ENCODE measurements at regions not wholly inside any gene's neighbourhood (a gene's known extent, or its start where the extent isn't known, plus 50 kb on each side); places are given as distances from the start of the nearest gene placed in this dataset.
"Not testable (repeated sequence)": the region's sequence is repeated elsewhere in the genome, so short reads cannot be mapped to it uniquely, and the experiment has no call there.

DNA sequence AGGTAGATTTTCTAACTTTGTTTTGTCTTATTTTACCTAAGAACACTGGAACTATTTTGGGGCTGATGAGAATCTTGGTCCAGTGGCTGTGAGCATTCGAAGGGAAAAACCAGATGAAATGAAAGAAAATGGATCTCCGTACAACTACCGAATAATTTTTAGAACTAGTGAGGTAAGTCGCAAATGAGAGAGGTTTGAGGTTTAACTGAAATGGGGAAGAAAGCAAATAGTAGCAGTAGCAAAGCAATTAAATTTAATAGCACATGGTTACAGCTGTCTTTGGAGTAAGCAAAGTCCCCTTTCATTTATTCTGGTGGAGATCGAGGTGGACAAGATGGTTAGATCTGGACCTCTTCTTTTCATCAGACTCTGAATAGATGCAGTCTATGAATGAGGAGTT, 313.5 kb upstream of the RGS6 start:
- DNase-seq = no peak

DNA sequence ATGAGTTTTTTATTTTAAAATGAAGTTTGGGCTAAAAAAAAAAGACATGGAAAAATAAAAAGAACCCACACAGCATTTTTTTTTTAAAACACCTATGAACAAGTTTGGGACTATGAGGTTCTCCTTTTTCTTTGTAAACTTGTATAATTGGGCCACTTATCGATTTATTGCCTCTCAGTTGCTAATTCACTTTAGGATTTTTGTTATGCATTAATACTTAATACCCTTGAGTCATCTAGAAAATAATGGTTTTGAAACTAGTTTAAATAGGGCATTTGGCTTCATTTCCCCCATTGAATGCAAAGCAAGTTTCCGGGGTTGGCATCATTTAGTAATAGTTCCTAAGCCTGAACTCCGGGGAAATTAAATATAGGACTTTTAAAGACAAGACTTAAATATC, 312.8 kb upstream of the RGS6 start:
- no peak for DNase-seq

DNA sequence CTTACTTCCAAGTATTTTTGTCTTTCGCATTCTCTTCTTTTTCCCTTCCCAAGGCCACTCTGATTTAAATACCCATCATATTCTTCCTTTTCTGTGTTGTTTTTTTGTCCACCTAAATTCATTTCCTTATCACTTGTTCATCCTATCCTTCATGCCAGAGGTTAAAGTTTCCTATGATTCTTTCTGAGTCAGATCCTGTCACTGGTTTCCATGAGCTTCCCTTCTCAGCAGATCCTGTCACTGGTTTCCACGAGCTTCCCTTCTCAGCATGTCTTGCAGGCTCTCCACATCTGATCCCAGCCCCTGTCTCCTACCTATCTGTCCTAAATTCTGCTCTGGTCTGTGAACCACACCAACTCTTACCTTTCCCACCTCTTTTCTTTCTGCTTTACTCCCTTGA, 311.8 kb upstream of the RGS6 start:
- DNase-seq = peak; percentile 74

DNA sequence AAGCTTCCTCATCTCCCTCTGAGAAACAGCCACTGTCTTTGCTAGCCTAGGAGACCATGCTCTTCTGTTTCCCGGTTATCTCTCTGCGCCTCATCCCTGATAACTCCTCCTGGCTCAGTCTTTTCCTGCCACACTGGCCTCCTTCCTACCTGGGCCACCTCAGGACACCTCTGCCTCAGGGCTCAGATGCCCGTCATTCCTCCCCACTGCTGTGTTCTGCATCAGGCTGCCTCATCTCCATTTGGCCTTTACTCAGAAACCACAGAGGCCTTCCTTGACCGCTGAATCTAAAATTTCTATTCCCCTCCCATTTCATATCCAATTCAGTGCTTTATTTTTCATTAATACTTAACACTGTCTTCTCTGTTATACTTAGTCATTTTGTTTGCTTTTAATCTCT, 311.0 kb upstream of the RGS6 start:
- DNase-seq = peak; percentile 41

- DNase-seq = no peak
Observed at GRCh38 chr14:71621980-71622605, 310.1 kb upstream of the RGS6 start.

- no peak for DNase-seq
Observed at GRCh38 chr14:71623939-71624338, 308.3 kb upstream of the RGS6 start.

DNA sequence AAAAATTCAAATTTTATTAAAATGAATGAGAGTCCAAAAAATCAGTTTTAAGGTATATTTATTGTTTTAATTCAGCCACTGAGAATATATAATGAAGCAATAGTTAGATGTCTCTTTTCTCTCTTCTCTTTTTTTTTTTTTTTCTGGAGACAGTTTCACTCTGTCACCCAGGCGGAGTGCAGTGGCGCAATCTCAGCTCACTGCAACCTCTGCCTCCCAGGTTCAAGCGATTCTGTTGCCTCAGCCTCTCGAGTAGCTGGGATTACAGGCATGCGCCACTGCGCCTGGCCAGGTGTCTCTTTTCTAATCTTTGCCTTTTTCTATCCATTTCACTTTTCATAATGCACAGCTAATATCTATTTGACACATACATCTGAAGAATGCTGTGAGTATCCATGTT, 307.1 kb upstream of the RGS6 start:
- DNase-seq = no peak

- DNase-seq = no peak
Observed at GRCh38 chr14:71625891-71626701, 306.1 kb upstream of the RGS6 start.

- DNase-seq = no peak
Observed at GRCh38 chr14:71628433-71628832, 303.8 kb upstream of the RGS6 start.

- DNase-seq = no peak
Observed at GRCh38 chr14:71629250-71629649, 303.0 kb upstream of the RGS6 start.

- DNase-seq = no peak
Observed at GRCh38 chr14:71629765-71630492, 302.3 kb upstream of the RGS6 start.

DNA sequence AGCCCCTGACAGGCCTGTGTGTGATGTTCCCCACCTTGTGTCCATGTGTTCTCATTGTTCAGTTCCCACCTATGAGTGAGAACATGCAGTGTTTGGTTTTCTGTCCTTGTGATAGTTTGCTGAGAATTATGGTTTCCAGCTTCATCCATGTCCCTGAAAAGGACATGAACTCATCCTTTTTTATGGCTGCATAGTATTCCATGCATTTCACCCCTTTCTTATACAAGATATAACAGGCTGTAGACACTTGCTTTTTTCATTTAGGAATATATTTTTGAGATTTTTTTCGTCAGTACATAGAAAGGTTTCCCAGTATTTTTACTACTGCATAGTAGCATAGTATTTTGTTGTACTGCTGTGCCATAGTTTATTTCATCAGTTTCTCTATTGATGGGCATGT, 301.2 kb upstream of the RGS6 start:
- not testable (repeated sequence) for DNase-seq

DNA sequence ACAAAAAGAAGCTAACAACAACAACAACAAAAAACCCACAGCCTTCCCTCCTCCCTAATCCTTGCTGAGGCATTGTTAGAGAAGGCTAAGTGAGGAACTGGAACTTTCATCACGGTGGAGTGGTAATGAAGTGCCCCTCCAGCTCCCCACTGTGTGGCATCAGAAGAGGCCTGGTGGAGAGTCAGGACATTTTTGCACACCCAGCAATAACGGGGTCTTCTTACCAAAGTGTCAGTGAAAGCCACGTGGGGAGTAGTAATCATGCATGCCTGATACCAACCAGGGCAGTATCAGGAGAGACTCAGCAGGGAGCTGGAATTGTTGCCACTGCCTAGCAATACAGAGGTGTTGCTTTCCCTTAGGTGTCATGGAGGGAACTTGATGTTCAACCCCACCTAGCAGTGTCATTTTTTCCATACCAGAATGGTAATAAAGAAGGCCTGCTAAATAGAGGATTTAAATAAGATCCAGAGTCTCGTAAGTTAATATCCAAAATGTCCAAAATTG, 299.7 kb upstream of the RGS6 start:
- no peak for DNase-seq

DNA sequence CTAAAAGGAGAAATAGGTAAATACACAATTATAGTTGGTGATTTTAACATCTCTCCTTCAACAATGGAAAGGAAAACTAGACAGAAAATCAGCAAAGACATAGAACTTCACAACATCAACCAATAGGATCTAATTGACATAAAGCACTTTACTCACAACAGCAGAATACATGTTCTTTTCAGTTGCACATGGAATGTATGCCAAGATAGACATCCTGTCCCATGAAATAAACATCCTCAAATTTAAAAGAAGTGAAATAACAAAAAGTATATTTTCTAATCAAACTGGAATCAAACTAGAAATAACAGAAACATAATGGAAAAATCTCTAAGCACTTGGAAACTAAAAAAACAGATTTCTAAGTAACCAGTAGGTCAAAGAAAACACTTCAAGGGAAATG, 296.2 kb upstream of the RGS6 start:
- no peak for DNase-seq

DNA sequence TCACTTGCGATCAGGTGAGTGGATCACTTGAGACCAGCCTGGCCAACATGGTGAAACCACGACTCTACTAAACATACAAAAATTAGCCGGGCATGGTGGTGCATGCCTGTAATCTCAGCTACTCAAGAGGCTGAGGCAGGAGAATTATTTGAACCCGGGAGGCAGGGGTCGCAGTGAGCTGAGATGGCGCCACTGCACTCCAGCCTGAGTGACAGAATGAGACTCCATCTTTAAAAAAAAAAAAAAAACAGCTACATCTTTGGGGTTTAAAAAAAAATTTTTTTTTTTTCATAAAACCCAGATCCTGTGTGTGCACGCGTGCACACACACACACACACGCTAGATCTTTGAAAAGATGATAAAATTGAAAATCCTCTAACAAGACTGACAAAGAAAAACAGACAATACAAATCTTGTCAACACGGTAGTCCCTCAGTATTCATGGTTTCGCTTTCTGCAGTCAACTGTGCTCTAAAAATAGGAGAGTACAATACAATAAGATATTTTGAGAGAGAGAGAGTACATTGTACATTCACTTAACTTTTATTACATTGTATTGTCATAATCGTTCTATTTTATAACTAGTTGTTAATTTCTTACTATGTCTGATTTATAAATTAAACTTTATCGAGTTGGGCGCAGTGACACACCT, 295.3 kb upstream of the RGS6 start:
- no peak for DNase-seq

DNA sequence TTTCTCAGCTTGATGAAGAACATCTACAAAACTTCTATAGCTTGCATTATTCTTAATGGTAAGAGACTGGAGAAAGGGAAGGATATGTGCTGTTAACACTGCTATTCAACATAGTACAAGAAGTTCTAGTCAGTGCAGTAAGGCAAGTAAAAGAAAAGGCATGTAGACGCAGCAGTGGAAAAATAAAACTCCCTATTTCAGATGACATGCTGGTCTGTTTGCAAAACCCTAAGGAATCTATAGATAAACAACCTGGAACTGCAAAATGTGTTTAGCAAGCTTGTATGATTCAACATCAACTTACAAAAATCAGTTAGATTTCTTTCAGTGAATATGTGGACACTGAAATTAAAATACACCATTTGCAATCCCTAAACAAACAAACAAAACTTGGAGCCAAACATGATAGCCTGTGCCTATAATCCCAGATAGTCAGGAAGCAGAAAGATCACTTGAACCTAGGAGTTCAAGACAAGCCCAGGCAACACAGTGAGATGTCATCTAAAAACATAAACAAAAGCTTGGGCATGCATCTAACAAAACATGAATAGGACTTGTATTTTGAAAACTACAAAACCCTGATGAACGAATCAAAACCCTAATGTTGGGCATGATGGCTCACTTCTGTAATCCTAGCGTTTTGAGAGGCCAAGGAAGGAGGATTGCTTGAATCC, 293.6 kb upstream of the RGS6 start:
- no peak for DNase-seq

- no peak for DNase-seq
Observed at GRCh38 chr14:71642715-71643114, 289.5 kb upstream of the RGS6 start.

- peak; percentile 24 for DNase-seq
Observed at GRCh38 chr14:71645656-71646055, 286.6 kb upstream of the RGS6 start.

GRCh38 chr14:71646518-71646917, 285.7 kb upstream of the RGS6 start:
- no peak for DNase-seq

DNA sequence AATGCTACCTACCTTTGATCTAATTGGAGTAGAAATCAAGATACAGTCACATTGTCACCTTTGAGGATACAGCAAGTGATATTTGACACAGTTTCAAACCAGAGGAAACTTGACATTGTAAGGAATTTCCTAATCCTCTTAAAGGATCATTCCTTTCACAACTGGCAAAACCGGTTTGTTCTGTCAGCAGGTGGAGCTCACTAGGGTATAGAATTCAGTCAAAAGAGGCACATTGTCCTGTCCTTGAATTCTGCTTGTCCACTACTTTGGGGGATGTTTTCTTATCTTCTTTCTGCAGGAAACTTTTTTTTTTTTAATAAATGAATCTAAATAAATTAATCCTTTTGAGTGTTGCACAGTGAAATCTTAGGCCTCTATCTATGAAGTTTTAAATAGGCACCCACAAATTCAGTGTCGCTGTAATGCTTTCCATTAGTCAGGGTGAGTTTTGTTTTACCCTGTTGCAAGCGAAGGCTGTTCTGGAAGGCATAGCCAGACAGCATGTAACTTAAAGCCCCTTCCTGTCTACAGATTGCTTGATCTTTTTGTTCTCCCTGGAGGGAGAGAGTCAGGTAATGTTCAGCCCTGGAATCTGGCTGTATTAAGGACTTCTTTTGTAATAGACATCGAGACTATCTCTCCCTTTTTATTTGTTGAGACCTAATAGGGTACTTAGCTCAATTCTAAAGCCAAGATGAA, 285.0 kb upstream of the RGS6 start:
- no peak for DNase-seq

GRCh38 chr14:71648725-71649124, 283.5 kb upstream of the RGS6 start:
- DNase-seq = no peak

DNA sequence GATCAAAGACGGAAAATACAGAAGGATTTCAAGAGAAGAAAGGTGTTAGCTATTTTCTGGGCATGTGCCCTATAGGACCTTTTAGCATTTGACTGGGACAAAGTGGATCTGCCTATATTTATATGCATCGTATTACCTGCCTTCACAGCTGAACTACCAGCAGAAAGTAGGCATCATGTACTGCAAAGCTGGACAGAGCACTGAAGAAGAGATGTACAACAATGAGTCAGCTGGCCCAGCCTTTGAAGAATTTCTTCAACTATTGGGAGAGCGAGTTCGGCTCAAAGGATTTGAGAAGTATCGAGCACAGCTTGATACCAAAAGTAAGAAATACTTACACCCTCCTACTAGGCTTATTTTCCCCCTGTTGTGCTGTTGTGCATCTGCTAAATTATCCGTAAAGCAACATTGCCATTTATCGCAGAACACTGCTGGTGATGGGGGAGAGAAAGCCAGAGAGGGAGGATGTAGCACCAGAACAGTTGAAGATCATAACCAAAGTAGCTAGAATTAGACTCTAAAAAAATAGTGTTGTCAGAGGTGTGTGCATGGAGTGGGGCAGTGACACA, 282.0 kb upstream of the RGS6 start:
- no peak for DNase-seq
